NCI-H524 (cell line): ENCODE measurements at regions not wholly inside any gene's neighbourhood (a gene's known extent, or its start where the extent isn't known, plus 50 kb on each side); places are given as distances from the start of the nearest gene placed in this dataset.

ENCODE experiments used
- DNase-seq, 2 experiments: peaks; one replicate each; lab custom pipeline; 2025; lab: John Stamatoyannopoulos, UW

DNA sequence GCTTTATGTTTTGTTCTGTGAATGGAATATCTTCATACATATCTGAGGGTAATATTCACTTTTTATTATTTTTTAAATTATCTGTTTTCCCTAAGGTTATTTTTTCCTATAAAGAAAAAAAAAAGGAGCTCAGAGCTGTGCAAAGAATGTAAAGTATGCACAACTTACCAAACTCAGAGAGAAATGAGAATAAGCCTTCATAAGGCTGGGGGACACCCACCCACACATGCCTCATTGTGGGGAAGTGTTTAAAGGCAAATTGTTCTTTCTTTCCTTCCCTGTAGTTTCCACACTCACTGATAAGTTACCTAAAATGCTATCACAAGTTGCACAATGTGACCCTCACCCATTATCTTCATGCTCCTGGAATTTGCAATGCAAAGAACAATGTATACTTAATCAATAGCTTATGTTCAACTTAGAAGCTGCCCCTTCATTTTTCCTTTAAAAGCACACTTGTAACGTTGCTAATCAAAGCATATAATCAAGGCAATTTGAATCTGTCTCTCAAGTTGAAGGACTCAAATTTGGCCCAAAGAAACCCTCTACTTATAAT, 108.1 kb downstream of the GNAT3 start:
- DNase-seq: no peak

DNA sequence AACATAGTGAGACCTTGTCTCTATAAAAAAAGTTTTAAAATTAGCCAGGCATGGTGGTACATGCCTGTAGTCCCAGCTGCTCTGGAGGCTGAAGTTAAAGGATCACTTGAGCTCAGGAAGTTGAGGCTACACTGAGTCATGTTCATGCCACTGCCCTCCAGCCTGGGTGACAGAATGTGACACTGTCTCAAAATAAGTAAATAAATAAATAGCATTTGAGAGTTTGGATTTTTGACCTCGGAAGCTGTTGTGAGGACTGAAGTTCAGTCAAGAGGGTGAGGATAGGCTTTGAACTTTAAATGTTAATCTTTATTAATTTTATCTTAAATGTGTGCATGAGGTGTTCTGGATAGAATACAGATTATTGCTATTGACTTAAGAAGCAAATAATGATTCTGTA, 110.2 kb downstream of the GNAT3 start:
- no peak for DNase-seq

DNA sequence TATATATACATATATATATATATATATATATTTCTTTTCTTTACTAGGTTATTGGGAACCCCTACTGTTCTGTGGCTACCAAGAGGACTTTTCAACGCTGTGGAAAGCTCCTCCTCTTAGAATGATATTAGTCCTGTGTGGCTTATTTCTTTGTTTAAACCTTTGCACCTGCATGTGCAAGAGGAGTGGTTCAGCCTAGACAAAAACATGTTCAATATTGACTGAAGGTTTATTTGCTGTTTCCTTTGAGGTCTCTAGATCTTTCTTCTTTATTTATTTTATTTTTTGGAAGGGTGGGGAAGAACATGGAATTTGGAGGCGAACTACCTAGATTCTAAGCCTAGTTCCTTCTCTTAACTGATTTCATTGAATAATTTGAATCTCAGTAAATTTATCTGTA, 118.1 kb downstream of the GNAT3 start:
- DNase-seq: no peak

DNA sequence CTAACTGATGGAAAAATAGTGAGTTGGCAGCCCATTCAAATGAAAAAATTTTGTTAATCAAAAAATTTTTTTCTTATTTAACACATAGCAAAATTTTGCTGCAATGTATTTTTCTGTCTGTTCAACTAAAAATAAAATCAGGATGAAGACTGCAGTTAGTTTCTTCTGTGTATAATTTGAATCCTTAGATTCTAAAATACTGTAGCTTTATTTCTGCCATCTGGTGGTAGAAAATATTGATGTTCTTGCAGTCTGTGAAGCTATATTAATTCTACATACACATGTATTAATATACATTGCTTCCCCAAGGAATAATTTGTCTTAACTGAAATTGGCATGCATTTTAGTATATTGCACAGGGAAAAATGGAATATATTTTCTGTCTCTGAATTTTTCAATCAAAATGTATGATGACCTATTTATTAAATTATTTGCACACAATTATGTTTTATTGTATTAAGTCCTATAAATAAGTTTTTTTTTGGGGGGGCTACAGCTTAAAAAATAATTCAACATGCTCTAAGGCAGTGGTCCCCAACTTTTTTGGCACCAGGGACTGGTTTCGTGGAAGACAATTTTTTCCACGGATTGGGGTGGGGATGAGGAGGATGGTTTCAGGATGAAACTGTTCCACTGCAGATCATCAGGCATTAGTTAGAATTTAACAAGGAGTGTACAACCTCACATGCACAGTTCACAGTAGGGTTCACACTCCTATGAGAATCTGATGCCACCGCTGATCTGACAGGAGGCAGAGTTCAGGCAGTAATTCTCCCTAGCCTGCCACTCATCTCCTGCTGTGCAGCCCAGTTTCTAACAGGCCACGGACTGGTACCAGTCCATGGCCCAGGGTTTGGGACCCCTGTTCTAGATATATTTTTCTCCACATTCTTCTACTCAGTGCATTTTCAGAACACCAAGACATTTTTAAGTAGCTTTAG, 119.4 kb downstream of the GNAT3 start:
- peak in 1 of 2 experiments; percentile 50 for DNase-seq

DNA sequence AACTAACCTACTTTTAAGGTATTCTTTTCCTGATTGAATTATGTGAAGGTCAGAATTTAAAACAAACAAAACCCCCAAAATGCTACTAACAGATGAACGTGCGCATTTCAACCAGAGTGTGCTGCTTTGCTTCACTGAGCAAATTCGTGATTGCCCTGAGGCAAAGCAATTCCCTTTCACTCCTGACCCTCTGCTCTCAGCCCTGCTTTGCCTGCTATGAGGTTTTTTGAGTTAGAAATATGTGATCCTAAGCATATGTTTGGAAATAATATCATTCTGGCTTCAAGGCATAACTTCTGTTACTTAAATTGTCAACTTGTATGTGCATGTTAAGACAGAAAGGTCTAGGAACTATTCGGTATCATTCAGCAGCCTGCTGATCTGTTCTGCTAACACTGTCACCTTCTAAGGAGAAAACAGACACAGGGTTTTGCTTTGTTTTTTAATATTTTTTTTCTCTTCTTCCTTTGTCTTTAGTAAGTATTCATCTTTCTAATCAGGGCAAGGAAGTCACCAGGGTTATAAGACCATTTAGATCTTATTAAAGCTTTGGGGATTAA, 124.2 kb downstream of the GNAT3 start:
- DNase-seq: no peak

DNA sequence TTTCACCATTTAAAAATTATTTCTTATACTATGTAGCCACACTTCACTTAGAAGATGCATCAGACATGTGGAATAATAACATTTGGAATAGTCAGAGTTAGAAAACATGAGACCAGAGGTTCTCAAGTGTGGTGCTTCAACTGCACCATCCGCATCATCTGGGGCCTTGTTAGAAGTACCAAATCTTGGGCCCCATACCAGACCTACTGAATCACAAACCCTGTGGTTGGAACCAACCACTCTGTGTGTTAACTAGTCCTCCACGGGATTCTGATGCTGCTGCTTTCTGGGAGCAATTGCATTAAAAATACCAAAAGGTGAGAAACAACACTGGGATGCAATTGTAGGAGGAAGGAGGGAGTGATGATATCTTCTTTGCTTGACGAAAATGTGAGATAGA, 125.2 kb downstream of the GNAT3 start:
- no peak for DNase-seq

DNA sequence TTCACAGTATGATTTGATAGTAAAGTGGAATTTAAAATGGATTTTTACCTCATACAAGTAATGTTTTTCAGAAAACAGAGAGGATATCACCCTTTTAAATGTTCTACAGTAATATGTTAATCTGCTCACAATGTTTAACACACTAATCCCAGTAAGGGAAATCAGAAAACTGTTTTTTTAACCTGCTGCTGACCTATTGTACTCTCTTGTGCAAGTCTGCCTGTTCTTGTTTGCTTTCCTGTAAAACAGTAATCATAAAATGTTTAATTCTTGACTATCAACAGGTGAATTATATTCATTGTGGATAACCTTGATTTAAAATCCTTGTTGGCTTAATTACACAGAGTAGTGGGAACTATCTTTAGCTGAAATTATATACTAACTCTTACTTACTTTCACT, 126.4 kb downstream of the GNAT3 start:
- DNase-seq: no peak

DNA sequence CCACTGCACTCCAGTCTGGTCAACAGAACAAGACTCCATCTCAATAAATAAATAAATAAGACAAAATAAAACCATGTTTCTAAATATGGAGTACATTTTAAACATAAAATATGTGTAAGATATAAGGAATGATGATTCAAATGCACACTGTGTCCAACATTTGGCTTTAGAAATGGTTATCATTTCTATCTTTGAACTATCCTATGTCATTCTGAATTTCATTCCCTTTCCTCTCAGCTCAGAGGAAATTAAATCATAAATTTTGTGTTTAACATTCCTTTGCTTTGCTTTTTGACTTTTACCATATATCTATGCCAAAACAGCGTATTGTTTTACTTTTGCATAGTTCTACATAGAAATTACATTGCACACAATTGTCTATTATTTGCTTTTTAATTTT, 130.9 kb downstream of the GNAT3 start:
- no peak for DNase-seq

DNA sequence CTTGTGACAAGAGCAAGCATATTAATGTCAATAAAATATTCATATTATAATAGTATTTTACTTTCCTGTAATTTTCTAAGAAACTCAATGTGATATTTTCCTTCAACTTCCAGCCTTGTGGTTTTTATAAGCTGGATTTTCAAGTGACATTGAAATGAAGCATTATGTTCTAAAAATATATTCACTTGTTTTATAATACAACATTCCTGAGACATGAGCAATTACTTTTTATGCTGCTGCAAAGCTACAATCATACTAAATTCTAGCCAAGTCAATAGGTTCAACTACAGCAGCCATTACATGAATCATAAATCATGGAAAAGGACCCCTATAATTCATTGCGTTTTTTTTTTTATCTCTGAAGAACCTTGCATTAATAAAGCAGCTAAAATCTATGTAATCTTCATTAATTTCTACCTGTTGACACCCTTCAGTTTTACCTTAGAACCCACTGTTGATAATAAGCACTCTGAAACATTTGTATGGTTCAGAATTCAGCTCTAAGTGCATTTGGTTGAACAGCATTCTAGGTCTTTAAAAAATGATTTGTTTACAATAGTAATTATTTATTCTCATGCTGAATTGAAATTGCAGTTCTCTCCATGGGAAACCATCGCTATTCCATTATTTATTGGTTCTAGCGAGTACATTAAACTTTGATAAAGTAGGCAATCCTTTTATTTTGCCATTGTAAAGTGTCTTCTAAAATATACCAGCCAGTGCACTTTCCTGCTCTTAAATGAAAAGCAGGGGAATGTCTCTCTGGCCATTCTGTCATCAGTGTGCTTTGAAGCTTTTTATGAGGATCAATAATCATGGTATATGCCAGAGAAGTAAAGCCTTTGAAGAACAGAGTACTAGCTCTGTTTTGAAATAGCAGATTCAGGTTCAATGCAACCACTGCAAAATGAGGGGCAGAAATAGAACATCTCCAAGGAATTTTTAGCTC, 132.6 kb downstream of the GNAT3 start:
- DNase-seq: no peak

DNA sequence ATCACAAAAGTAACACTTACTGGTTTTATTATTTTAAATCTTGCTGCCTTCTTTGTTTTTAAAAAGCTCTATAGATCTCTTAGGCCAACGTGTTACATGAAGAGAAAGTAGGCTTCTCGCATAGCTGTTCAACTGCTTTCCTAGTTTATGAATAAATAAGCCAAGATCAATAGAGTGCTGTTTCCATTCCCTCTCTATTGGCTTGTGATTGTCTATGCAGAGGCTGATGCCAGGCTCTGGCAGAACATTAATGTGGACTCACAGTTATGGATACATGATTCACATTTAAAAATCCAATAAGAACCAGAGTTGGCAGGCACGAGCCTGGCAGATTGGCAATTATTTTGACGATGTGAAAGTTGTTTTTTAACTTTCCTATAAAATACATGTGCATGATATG, 137.5 kb downstream of the GNAT3 start:
- DNase-seq: no peak

DNA sequence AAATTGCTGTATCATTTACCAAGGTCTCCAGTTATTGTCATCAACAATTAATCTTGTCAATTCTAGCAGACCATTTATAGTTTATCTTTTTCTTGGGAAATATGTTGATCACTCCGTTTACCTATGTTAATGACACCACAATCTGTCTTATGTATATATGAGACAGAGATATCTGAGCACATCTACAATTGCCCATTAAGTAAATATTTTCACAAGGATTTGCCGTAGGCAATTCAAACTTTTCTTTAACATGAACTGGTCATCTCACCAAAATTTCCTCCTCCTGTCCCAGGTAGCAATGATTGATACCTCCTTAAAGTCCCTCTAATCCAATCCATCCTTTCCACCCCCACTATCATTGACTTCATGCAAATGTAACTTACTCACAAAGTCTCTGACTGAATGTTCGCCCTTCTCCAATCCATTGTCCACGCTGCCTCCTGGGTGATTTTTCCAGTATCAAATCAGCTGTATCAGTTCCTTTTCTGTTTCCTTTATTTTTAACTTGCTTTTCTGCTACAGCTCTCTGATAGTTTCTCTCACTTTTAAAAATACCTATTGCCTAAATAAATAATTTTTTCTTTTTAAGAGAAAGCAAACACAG, 138.3 kb downstream of the GNAT3 start:
- DNase-seq: no peak

DNA sequence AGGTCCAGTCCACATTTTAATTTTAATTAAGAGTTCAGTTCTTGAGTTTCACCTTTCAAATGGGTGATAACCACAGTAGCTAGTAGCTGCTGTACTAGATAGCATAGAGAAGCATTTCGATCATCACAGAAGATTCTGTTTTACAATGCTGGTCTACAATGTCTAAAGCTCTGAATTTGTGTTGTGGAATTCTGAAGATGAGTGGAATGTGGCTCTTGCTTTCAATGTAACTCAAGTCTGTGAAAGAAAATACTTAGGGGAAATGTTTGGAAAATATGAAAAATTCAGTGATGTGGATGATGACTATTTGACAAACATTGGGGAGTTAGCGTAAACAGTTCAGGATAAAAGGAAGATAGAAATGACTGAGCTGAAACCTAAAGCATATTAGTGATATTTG, 139.4 kb downstream of the GNAT3 start:
- DNase-seq: no peak

DNA sequence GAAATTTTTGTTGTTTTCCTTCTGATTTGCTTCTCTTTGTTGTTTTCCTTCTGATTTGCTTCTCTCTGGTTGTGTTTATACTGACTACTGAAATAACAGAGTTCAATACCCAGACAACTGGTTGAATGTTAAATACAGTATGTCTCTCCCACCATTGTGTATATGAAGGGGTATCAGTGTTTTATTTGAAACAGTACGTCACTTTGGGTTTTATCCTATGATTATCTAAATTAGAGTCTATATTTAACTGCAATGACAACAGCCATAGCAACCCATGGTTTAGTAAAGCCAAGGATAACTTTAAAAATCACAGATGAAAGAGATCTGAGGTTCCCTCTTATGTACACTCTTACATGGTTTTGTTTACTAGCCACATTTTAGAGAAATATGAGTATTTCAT, 141.3 kb downstream of the GNAT3 start:
- DNase-seq: no peak

DNA sequence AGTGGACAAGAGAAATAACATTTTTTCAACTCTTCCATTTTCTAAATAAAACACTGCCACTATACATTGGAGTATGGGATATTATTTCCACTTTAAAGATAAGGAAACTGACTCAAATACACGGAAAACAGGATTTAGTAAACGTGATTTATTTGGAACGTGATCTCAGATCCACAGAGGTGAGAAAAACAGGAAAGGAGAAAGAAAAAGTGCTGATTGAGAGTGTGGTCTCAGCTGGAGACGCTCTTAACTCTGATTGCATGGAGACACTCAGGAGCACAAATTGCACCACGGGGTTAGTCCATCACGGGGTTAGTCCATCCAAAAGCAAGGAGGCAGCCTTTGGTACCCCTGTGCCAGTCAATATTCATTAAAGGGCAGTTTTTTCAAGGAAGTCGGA, 142.5 kb downstream of the GNAT3 start:
- no peak for DNase-seq

DNA sequence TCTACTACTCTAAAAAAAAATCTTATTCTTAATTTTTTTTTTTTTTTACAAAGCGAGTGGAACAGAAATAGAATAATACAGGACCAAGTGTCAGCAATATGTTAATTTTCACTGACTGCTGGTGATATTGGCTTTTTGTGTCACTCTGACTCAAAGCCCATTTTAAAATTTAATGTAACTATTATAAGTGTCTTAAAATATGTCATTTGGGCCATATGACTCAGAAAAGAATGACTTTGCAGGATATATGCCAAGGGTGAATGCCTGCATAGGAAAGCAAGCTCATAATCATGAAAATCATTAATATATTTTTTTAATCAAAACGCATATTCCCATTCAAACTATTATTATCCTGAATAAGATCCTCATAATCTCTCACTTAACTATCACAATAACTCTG, 149.2 kb downstream of the GNAT3 start:
- no peak for DNase-seq

DNA sequence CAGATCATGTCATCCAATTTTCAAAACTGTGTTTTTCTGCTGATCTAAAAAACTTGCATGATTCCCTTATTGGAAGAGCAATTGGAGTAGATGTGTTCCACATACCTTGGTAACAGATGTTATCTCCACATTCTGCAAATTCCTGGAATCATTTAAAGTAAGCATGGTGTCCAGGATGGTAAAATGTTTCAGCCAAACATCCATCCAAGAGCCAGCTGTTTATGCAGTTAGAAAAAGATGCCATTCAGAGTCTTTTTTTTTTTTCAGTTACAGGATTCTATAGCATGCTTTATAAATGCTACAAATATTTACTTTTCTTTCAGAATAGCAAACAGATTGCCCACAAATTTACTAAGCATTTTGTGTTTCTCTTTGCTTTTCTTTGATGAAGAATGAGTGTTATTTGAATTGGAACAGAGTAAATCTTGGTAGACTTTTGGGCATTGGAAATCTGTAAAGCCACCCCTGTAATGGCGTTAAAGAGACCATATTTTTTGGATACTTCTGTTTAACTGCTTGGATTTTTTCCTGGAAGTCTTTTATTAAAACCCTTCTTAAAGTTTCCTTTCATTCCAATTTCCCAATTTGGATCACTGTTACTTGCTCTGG, 149.8 kb downstream of the GNAT3 start:
- no peak for DNase-seq

DNA sequence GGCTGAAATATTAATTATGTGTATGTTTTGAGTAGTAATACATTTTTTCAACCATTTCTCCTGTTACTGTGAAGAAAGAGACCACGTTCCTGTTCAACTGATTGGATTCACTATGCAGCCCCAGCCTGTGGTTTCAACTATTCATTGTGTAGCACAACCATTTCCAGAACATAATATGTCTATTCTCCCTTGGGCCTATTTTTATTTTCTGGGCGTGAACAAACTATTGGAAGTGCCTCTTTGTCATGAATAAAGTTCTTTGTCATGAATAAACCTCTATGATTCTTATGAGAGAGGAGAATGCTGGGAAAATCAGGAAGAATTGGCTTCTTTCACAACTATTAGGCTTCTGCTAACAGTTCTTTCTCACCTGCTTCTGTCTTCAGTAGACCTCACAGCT, 152.4 kb downstream of the GNAT3 start:
- no peak for DNase-seq

DNA sequence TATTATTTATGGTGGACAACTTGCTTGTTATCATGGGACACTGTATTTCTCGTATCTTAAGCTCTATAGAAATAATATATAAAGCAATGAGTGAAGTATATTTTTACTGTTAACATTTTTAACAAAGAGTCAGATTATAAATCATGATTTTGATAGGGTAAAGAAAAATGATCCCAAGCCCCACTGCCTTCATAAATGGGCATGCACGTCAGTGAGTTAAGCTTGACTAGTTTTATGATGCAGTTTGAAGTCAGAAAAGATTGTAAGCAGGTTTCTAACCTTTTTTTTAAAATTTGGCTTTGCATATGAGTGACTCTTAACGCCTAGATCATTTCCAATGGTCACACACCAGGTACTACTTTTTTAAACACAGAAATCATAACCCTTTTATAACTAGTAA, 152.8 kb downstream of the GNAT3 start:
- no peak for DNase-seq

DNA sequence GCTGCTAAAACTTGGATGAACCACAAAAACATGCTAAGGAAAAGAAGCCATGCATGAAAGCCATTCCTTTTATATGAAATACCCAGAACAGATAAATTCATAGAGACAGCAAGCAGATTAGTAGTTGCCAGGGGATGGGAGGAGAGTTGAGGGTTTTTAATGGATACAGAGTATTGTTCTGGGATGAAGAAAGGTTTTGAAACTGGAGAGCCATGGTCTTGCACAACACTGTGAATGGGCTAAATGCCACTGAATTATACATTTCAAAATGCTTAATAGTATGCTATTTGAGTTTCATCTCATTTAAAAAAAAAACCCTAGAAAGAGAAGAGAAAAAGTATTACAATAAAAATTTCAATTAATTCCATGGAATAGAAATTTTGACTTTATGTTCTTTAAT, 154.3 kb downstream of the GNAT3 start:
- DNase-seq: no peak

DNA sequence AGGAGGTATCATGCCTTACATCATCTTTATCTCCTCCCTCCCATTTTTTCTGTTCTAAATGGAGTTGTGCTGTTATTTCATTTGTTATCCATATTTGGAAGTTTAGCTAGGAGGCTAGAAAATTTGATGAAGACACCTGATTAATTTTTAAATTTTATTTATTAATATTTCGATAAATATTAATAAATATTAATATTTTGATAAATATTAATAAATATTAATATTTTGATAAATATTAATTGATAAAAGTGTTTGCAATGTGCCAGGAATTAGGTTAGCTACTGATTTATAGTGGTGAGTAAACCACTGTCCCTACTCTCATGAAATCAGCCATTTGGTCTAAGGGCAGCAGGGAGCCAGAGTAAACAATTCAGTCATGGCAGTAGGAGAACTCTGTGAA, 161.4 kb downstream of the GNAT3 start:
- DNase-seq: no peak

DNA sequence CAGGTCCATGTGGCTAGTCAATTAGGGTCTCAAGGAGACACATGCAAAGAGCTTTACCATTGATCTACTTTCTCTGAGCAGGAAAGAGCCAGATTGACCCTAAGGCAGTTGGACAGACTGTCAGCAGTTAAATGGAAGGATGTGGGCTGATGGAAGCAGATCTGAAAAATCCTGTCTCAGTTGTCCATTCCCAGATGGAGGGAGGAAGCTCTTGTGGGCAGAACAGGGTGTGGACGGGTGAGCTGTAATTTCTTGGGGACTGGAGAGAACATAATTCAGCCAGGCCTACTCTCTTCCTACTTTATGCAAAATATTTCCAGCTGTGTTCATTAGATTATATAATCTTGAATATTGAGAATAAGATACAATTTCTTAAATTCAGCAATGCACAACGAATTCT, 163.6 kb downstream of the GNAT3 start:
- no peak for DNase-seq

DNA sequence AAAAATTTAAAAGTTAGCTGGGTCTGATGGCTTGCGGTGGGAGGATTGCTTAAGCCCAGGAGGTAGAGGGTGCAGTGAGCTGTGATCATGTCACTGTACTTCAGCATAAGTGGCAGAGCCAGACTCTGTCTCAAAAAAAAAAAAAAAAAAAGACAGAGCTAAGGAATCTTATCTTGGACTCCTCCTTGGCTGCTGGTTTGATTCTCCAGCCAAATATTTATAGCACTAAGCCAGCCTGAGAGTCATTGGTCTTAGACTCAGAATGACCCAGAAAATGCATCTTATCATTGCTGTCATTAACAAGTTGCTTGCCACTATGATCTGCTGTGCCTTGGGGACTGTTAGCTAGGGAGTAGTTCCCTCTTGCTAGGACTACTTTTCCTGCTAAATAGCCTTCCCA, 164.7 kb downstream of the GNAT3 start:
- DNase-seq: no peak
